Spleen (tissue), 7 donors: ENCODE measurements at regions not wholly inside any gene's neighbourhood (a gene's known extent, or its start where the extent isn't known, plus 50 kb on each side); places are given as distances from the start of the nearest gene placed in this dataset.
"Not testable (repeated sequence)": the region's sequence is repeated elsewhere in the genome, so short reads cannot be mapped to it uniquely, and the experiment has no call there.

Source experiments
- CTCF ChIP-seq, 11 experiments: fragments of 200-600 bp in 7 of 11; fragments of 450-650 bp in 4 of 11; sonication (generic) in 4 of 11; IDR thresholded peaks in 8 of 11; conservative IDR thresholded peaks in 3 of 11; 1 replicate in 7 of 11; 2 replicates in 4 of 11; pipeline versions ENCODE4 v1.4.0 to v1.8.0; 2016 to 2021; ENCODE audit warnings: antibody characterized with exemption in 11 of 11, inconsistent platforms in 4 of 11, mild to moderate bottlenecking in 1 of 11
- POLR2A ChIP-seq, 3 donors: fragments of 450-650 bp; IDR thresholded peaks; one replicate each; pipeline ENCODE4 v1.5.1; 2017; ENCODE audit warnings: antibody characterized with exemption in 3 of 3, mild to moderate bottlenecking in 1 of 3
- donor health status: DM: no; HTN: no; CAD: no; lungs with moderate emphysema.
- donor health status: DM: no; HTN: no; CAD: no.
- donor health status: DM: no; HTN: no; CAD: no.

- TF ChIP-seq CTCF (IDR thresholded peaks at IDR 0.05 in 8 of 11, conservative IDR thresholded peaks at IDR 0.05 in 3 of 11); POLR2A (IDR thresholded peaks at IDR 0.05): not testable (repeated sequence)
These were observed 64.0 kb upstream of the KIF2A start for GRCh38 chr5:62242000-62242399.
